HCT116 (cell line): ENCODE measurements at regions not wholly inside any gene's neighbourhood (a gene's known extent, or its start where the extent isn't known, plus 50 kb on each side); places are given as distances from the start of the nearest gene placed in this dataset.

ENCODE experiments used
- ATAC-seq: fragments of 200-7000 bp; cut with Tn5 transposase; 2 replicates; pipeline ENCODE4 v1.9.1; 2020; ENCODE audit warnings: mild to moderate bottlenecking, moderate library complexity
- BruUV-seq: library from RNA; stranded (reverse); fragments of 400-500 nt; replicated peaks from 2 replicates; lab custom pipeline; 2021; lab: Mats Ljungman, UMichigan
- CTCF ChIA-PET: fragments of 300-600 bp; sonication (Branson Sonifier 250); formaldehyde crosslinking; loops from one replicate; lab custom pipeline; 2021; ENCODE audit warnings: antibody characterized with exemption; lab: Charles Lee
- POLR2A ChIA-PET: fragments of 300-600, 350-600 bp; sonication (Branson Sonifier 250); formaldehyde crosslinking; loops from one replicate; lab custom pipeline; 2021; ENCODE audit warnings: antibody characterized with exemption; lab: Charles Lee
- RAD21 ChIA-PET, 2 experiments: fragments of 300-600 bp; sonication (Branson Sonifier 250); formaldehyde crosslinking; loops; one replicate each; lab custom pipeline; 2023; ENCODE audit warnings: low total read pairs in 2 of 2; ENCODE audit not compliant: uncharacterized antibody in 2 of 2, unreplicated experiment in 2 of 2, low non-redundant PET in 1 of 2; lab: Charles Lee
- DNase-seq: peaks from one replicate; pipeline ENCODE4 v3.0.0-alpha.2; 2010; ENCODE audit warnings: low read depth, low spot score
- H2AFZ ChIP-seq: fragments of 200-600 bp; shearing (Covaris generic), sonication (generic); 2 replicates; pipeline ENCODE4 v1.6.1; 2017; ENCODE audit warnings: low read depth, mixed run types, mixed read lengths, antibody characterized with exemption, low read length; ENCODE audit not compliant: poor library complexity, severe bottlenecking
- H3K27ac ChIP-seq: 2 replicates; pipeline ENCODE4 v1.5.1; 2012; ENCODE audit warnings: low read depth, low read length
- H3K27me3 ChIP-seq: fragments of 200-600 bp; sonication (generic); 2 replicates; pipeline ENCODE4 v1.6.1; 2016; ENCODE audit warnings: mixed run types, low read length, mixed read lengths; ENCODE audit not compliant: insufficient read depth
- H3K36me3 ChIP-seq, 2 experiments: fragments of 200-500 bp in 1 of 2; fragments of 200-600 bp in 1 of 2; sonication (Bioruptor generic) in 1 of 2; sonication (generic) in 1 of 2; 2 replicates each; pipeline versions ENCODE4 v1.5.1 to v1.6.1; 2014 to 2016; ENCODE audit warnings: low read length in 2 of 2, inconsistent platforms in 1 of 2, mixed read lengths in 1 of 2, mixed run types in 1 of 2; ENCODE audit not compliant: insufficient read depth in 2 of 2, control insufficient read depth in 1 of 2
- H3K4me1 ChIP-seq, 2 experiments: fragments of 200-600 bp in 1 of 2; sonication (generic) in 1 of 2; 2 replicates each; pipeline versions ENCODE4 v1.5.1 to v1.6.1; 2012 to 2017; ENCODE audit warnings: low read length in 2 of 2, inconsistent platforms in 1 of 2, mild to moderate bottlenecking in 1 of 2, mixed read lengths in 1 of 2, mixed run types in 1 of 2, moderate library complexity in 1 of 2; ENCODE audit not compliant: insufficient read depth in 2 of 2, control insufficient read depth in 1 of 2
- H3K4me2 ChIP-seq: fragments of 200-600 bp; sonication (generic); 2 replicates; pipeline ENCODE4 v1.6.1; 2017; ENCODE audit warnings: mixed run types, low read length, mixed read lengths
- H3K4me3 ChIP-seq, 2 experiments: fragments of 200-600 bp in 1 of 2; sonication (generic) in 1 of 2; replicated peaks in 1 of 2; 2 replicates each; pipeline ENCODE4 v1.5.1; 2011 to 2016; ENCODE audit warnings: low read length in 2 of 2, control low read depth in 1 of 2, low read depth in 1 of 2, mild to moderate bottlenecking in 1 of 2, mixed read lengths in 1 of 2, mixed run types in 1 of 2
- H3K79me2 ChIP-seq: fragments of 200-600 bp; sonication (generic); 2 replicates; pipeline ENCODE4 v1.6.1; 2017; ENCODE audit warnings: mild to moderate bottlenecking, mixed run types, low read length, moderate library complexity, mixed read lengths; ENCODE audit not compliant: insufficient read depth
- H3K9ac ChIP-seq: fragments of 200-600 bp; sonication (generic); 2 replicates; pipeline ENCODE4 v1.6.1; 2016; ENCODE audit warnings: low read length, mixed read lengths
- H3K9me2 ChIP-seq: fragments of 200-600 bp; sonication (generic), shearing (Covaris generic); 2 replicates; pipeline ENCODE4 v1.6.1; 2017; ENCODE audit warnings: mixed run types, mild to moderate bottlenecking, moderate library complexity; ENCODE audit not compliant: insufficient read depth
- H3K9me3 ChIP-seq, 2 experiments: fragments of 200-500 bp in 1 of 2; fragments of 200-600 bp in 1 of 2; sonication (Bioruptor generic) in 1 of 2; sonication (generic) in 1 of 2; 2 replicates each; pipeline ENCODE4 v1.6.1; 2014 to 2017; ENCODE audit warnings: low read length in 2 of 2, mixed read lengths in 2 of 2, inconsistent platforms in 1 of 2, low read depth in 1 of 2, mild to moderate bottlenecking in 1 of 2, mixed run types in 1 of 2, moderate library complexity in 1 of 2; ENCODE audit not compliant: control insufficient read depth in 1 of 2, insufficient read depth in 1 of 2
- H4K20me1 ChIP-seq: fragments of 200-600 bp; sonication (generic), shearing (Covaris generic); 2 replicates; pipeline ENCODE4 v1.6.1; 2017; ENCODE audit warnings: mixed run types, mild to moderate bottlenecking, moderate library complexity; ENCODE audit not compliant: insufficient read depth
- CBX3 ChIP-seq: IDR thresholded peaks from 2 replicates; pipeline ENCODE4 v1.6.1; 2012; ENCODE audit warnings: low read depth
- CEBPB ChIP-seq: IDR thresholded peaks from 2 replicates; pipeline ENCODE4 v1.6.1; 2012; ENCODE audit warnings: low read depth
- EGR1 ChIP-seq: IDR thresholded peaks from 2 replicates; pipeline ENCODE4 v1.6.1; 2012; ENCODE audit warnings: low read depth
- ELF1 ChIP-seq: IDR thresholded peaks from 2 replicates; pipeline ENCODE4 v1.6.1; 2012; ENCODE audit warnings: low read depth, borderline replicate concordance
- EZH2 ChIP-seq: fragments of 200-600 bp; sonication (generic); IDR thresholded peaks from 2 replicates; pipeline ENCODE4 v1.6.1; 2017; ENCODE audit warnings: antibody characterized with exemption, mixed run types
- EZH2phosphoT487 ChIP-seq: fragments of 200-600 bp; IDR thresholded peaks from 2 replicates; pipeline ENCODE4 v1.6.1; 2018; ENCODE audit warnings: antibody characterized with exemption, borderline replicate concordance
- FOSL1 ChIP-seq: IDR thresholded peaks from 2 replicates; pipeline ENCODE4 v1.6.1; 2012; ENCODE audit warnings: low read depth
- JUND ChIP-seq: IDR thresholded peaks from 2 replicates; pipeline ENCODE4 v1.6.1; 2012
- POLR2A ChIP-seq: IDR thresholded peaks from 2 replicates; pipeline ENCODE4 v1.7.0; 2011; ENCODE audit warnings: borderline replicate concordance; ENCODE audit not compliant: insufficient read depth, insufficient read length; ENCODE audit errors: extremely low read depth
- RAD21 ChIP-seq: IDR thresholded peaks from 2 replicates; pipeline ENCODE4 v1.6.1; 2012; ENCODE audit warnings: low read depth, mild to moderate bottlenecking
- SIN3A ChIP-seq: IDR thresholded peaks from 2 replicates; pipeline ENCODE4 v1.6.1; 2012; ENCODE audit warnings: low read depth
- SRF ChIP-seq: IDR thresholded peaks from 2 replicates; pipeline ENCODE4 v1.6.1; 2012; ENCODE audit warnings: low read depth
- TCF7L2 ChIP-seq: IDR thresholded peaks from 2 replicates; pipeline ENCODE4 v1.7.0; 2011; ENCODE audit warnings: borderline replicate concordance, inconsistent platforms; ENCODE audit not compliant: insufficient read depth, insufficient read length; ENCODE audit errors: extremely low read depth
- YY1 ChIP-seq: IDR thresholded peaks from 2 replicates; pipeline ENCODE4 v1.6.1; 2011; ENCODE audit warnings: low read length, low read depth, moderate library complexity, mild to moderate bottlenecking; ENCODE audit not compliant: insufficient replicate concordance; ENCODE audit errors: extremely low read depth
- ZFX ChIP-seq: fragments of 450-650 bp; IDR thresholded peaks from 2 replicates; pipeline ENCODE4 v1.6.1; 2017
- ZNF274 ChIP-seq: fragments of 200-500 bp; sonication (Bioruptor generic); IDR thresholded peaks from 2 replicates; pipeline ENCODE4 v1.6.1; 2014; ENCODE audit warnings: mild to moderate bottlenecking, low read depth, low read length, inconsistent platforms
- intact Hi-C: fragments of 100-400 bp; cut with micrococcal nuclease; formaldehyde crosslinking; loops from 2 replicates; pipeline ENCODE4 v1.10.0; 2022
- TF ChIP-seq, protein P1 (sequence below), 3 experiments: fragments of 200-600 bp in 1 of 3; sonication (generic) in 1 of 3; IDR thresholded peaks in 2 of 3; conservative IDR thresholded peaks in 1 of 3; 2 replicates each; pipeline ENCODE4 v1.5.1; 2012 to 2017; ENCODE audit warnings: low read depth in 2 of 3, low read length in 2 of 3, antibody characterized with exemption in 1 of 3, borderline replicate concordance in 1 of 3, control low read depth in 1 of 3, mild to moderate bottlenecking in 1 of 3, mixed read lengths in 1 of 3, mixed run types in 1 of 3, moderate library complexity in 1 of 3; ENCODE audit not compliant: insufficient read depth in 1 of 3
- TF ChIP-seq, protein P2 (sequence below): IDR thresholded peaks from 2 replicates; pipeline ENCODE4 v1.6.1; 2012; ENCODE audit warnings: low read depth

DNA sequence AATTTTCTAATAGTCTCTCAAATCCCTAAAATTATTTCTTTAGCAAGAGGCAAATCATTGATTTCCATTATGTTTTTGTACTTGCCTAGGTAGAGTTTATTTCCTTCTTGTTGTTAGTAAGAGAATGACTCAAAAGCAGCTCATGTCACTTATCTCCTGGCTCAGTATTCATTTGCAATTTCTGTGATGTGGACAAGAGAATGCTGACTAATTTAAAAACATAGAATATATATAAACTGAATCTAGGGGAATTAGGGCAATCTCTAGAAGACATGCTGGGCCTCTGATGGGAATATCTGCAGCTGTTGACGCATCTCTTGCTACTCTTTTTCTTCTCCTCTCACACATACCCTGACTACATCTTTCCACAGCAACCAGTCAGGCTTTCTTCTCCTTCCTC, 130.8 kb upstream of the PRKD1 start:
- Histone ChIP-seq H3K4me1 (no peaks in the 10 kb centered on the region), H3K9me3 (peaks cover 7 to 30% of the 10 kb centered on the region in 2 experiments; a peak in 3 of 4 replicates), H3K9me2 (no peaks in the 10 kb centered on the region), H3K27ac (no peak overlapping the region), H4K20me1 (no peaks in the 10 kb centered on the region), H2AFZ (no peak overlapping the region), H3K4me2 (no peak overlapping the region), H3K27me3 (no peaks in the 10 kb centered on the region), H3K36me3 (no peaks in the 10 kb centered on the region), H3K9ac (no peak overlapping the region), H3K79me2 (no peaks in the 10 kb centered on the region), H3K4me3 (no peak overlapping the region)
- CTCF ChIA-PET: no interaction called here
- DNase-seq (no peak), ATAC-seq (no peak)
- no TSS peak for BruUV-seq
- no peak for TF ChIP-seq SRF
- no peak for TF ChIP-seq ZFX
- TF ChIP-seq JUND: no peak
- no peak for TF ChIP-seq EZH2
- TF ChIP-seq, protein P1, sequence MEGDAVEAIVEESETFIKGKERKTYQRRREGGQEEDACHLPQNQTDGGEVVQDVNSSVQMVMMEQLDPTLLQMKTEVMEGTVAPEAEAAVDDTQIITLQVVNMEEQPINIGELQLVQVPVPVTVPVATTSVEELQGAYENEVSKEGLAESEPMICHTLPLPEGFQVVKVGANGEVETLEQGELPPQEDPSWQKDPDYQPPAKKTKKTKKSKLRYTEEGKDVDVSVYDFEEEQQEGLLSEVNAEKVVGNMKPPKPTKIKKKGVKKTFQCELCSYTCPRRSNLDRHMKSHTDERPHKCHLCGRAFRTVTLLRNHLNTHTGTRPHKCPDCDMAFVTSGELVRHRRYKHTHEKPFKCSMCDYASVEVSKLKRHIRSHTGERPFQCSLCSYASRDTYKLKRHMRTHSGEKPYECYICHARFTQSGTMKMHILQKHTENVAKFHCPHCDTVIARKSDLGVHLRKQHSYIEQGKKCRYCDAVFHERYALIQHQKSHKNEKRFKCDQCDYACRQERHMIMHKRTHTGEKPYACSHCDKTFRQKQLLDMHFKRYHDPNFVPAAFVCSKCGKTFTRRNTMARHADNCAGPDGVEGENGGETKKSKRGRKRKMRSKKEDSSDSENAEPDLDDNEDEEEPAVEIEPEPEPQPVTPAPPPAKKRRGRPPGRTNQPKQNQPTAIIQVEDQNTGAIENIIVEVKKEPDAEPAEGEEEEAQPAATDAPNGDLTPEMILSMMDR (IDR thresholded peaks at IDR 0.05 in 2 of 3, conservative IDR thresholded peaks at IDR 0.05 in 1 of 3; ENCODE audit: borderline replicate concordance in 1 of 3, insufficient read depth in 1 of 3, low read depth in 2 of 3, low read length in 2 of 3): no peak
- TF ChIP-seq TCF7L2: no peak
- intact Hi-C loops: no loop called here
- POLR2A ChIA-PET: no interaction called here
- RAD21 ChIA-PET: no interaction called here

DNA sequence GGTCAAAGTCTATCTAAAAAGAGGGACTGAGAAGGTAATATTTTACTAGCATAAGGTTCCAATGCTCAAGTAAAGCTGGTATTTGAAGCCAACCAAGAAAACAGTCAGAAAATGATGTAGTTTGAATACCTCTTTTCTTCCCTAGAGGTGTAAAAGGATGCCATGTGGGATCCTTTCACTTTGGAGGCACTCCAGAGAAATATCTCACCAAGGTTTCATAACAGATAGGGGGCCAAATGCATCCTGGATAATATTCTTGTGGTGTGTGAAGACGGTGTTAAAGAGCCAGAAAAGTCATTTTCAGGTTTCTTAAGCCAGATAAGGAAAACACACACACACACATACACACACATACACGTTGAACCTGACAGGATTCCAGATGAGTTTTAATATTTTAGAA, 136.1 kb upstream of the PRKD1 start:
- H3K79me2 ChIP-seq: no peaks in the 10 kb centered on the region
- H4K20me1 ChIP-seq: no peaks in the 10 kb centered on the region
- no peak overlapping the region for H3K4me3 ChIP-seq
- no peak overlapping the region for H2AFZ ChIP-seq
- intact Hi-C loops: no loop called here
- H3K4me2 ChIP-seq: no peak overlapping the region
- RAD21 ChIA-PET: no interaction called here
- H3K9ac ChIP-seq: no peak overlapping the region
- no peaks in the 10 kb centered on the region for H3K36me3 ChIP-seq
- no peak overlapping the region for H3K27ac ChIP-seq
- BruUV-seq: no TSS peak
- TF ChIP-seq YY1 (no peak), RAD21 (no peak), SIN3A (no peak), EZH2 (no peak), CBX3 (no peak), EGR1 (no peak), ELF1 (no peak), POLR2A (no peak), SRF (no peak), ZNF274 (no peak), CEBPB (no peak), FOSL1 (no peak), TCF7L2 (no peak), EZH2phosphoT487 (no peak)
- TF ChIP-seq, protein P2, sequence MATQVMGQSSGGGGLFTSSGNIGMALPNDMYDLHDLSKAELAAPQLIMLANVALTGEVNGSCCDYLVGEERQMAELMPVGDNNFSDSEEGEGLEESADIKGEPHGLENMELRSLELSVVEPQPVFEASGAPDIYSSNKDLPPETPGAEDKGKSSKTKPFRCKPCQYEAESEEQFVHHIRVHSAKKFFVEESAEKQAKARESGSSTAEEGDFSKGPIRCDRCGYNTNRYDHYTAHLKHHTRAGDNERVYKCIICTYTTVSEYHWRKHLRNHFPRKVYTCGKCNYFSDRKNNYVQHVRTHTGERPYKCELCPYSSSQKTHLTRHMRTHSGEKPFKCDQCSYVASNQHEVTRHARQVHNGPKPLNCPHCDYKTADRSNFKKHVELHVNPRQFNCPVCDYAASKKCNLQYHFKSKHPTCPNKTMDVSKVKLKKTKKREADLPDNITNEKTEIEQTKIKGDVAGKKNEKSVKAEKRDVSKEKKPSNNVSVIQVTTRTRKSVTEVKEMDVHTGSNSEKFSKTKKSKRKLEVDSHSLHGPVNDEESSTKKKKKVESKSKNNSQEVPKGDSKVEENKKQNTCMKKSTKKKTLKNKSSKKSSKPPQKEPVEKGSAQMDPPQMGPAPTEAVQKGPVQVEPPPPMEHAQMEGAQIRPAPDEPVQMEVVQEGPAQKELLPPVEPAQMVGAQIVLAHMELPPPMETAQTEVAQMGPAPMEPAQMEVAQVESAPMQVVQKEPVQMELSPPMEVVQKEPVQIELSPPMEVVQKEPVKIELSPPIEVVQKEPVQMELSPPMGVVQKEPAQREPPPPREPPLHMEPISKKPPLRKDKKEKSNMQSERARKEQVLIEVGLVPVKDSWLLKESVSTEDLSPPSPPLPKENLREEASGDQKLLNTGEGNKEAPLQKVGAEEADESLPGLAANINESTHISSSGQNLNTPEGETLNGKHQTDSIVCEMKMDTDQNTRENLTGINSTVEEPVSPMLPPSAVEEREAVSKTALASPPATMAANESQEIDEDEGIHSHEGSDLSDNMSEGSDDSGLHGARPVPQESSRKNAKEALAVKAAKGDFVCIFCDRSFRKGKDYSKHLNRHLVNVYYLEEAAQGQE: no peak
- TF ChIP-seq, all 23 proteins: peak for 0
- no peaks in the 10 kb centered on the region for H3K4me1 ChIP-seq
- ChIA-PET CTCF (no interaction called here), POLR2A (no interaction called here)
- ATAC-seq (no peak), DNase-seq (no peak)
- no peaks in the 10 kb centered on the region for H3K9me2 ChIP-seq
- peaks cover 13 to 31% of the 10 kb centered on the region in 2 experiments; a peak in 3 of 4 replicates for H3K9me3 ChIP-seq
- no peaks in the 10 kb centered on the region for H3K27me3 ChIP-seq
